ENCODE measurements at regions not wholly inside any gene's neighbourhood (a gene's known extent, or its start where the extent isn't known, plus 50 kb on each side); places are given as distances from the start of the nearest gene placed in this dataset.
"Not testable (repeated sequence)": the region's sequence is repeated elsewhere in the genome, so short reads cannot be mapped to it uniquely, and the experiment has no call there.

GRCh38 chr5:34245813-34246212, 202.8 kb upstream of the C1QTNF3 start:
- TF ChIP-seq POLR2AphosphoS5, POLR2A (IDR thresholded peaks at IDR 0.05; ENCODE audit: low read depth, low read length): not testable (repeated sequence)

Data from GM12891 (cell line).